Keratinocyte (primary cell): ENCODE measurements at regions not wholly inside any gene's neighbourhood (a gene's known extent, or its start where the extent isn't known, plus 50 kb on each side); places are given as distances from the start of the nearest gene placed in this dataset.

Source experiments
- DNase-seq: peaks from one replicate; pipeline ENCODE4 v3.0.0-alpha.2; 2011; ENCODE audit warnings: low read depth, missing footprints, low spot score
- FAIRE-seq: peaks from 2 replicates; lab custom pipeline; 2011; peaks lifted over from hg19 to GRCh38; lab: Jason Lieb, UNC
- H2AFZ ChIP-seq: 2 replicates; pipeline ENCODE4 v1.6.0; 2012; ENCODE audit warnings: low read length, control low read depth, inconsistent platforms; ENCODE audit not compliant: control insufficient read depth
- H3K27ac ChIP-seq: 2 replicates; pipeline ENCODE4 v1.5.1; 2011; ENCODE audit warnings: low read length; ENCODE audit not compliant: control insufficient read depth, insufficient read depth
- H3K27me3 ChIP-seq: 3 replicates; pipeline ENCODE4 v1.6.0; 2011; ENCODE audit warnings: low read length; ENCODE audit not compliant: control insufficient read depth, insufficient read depth; ENCODE audit errors: extremely low read depth
- H3K36me3 ChIP-seq, 2 experiments: 2 replicates in 1 of 2; 3 replicates in 1 of 2; pipeline ENCODE4 v1.5.1; 2011; ENCODE audit warnings: low read length in 2 of 2, mild to moderate bottlenecking in 1 of 2; ENCODE audit not compliant: control insufficient read depth in 2 of 2, insufficient read depth in 2 of 2; ENCODE audit errors: extremely low read depth in 1 of 2
- H3K4me1 ChIP-seq: 3 replicates; pipeline ENCODE4 v1.5.1; 2011; ENCODE audit warnings: low read length; ENCODE audit not compliant: control insufficient read depth, insufficient read depth; ENCODE audit errors: extremely low read depth
- H3K4me2 ChIP-seq: 3 replicates; pipeline ENCODE4 v1.6.0; 2011; ENCODE audit warnings: low read depth, low read length; ENCODE audit not compliant: control insufficient read depth, insufficient read depth; ENCODE audit errors: extremely low read depth
- H3K4me3 ChIP-seq, 3 experiments: fragments of 200-600 bp in 1 of 3; sonication (generic) in 1 of 3; 2 replicates in 2 of 3; 3 replicates in 1 of 3; pipeline ENCODE4 v1.5.1; 2011 to 2016; ENCODE audit warnings: low read length in 3 of 3, mild to moderate bottlenecking in 3 of 3, control low read depth in 2 of 3, inconsistent platforms in 1 of 3, low read depth in 1 of 3, mixed read lengths in 1 of 3, mixed run types in 1 of 3, moderate library complexity in 1 of 3; ENCODE audit not compliant: control insufficient read depth in 2 of 3, insufficient read depth in 2 of 3; ENCODE audit errors: extremely low read depth in 1 of 3
- H3K79me2 ChIP-seq: 2 replicates; pipeline ENCODE4 v1.6.0; 2012; ENCODE audit warnings: low read length; ENCODE audit not compliant: control insufficient read depth, insufficient read depth
- H3K9ac ChIP-seq: 3 replicates; pipeline ENCODE4 v1.6.0; 2011; ENCODE audit warnings: low read length; ENCODE audit not compliant: control insufficient read depth, insufficient read depth; ENCODE audit errors: extremely low read depth
- H3K9me1 ChIP-seq: 3 replicates; pipeline ENCODE4 v1.6.0; 2011; ENCODE audit warnings: low read length; ENCODE audit not compliant: control insufficient read depth, insufficient read depth; ENCODE audit errors: extremely low read depth
- H3K9me3 ChIP-seq: 2 replicates; pipeline ENCODE4 v1.5.1; 2012; ENCODE audit warnings: low read depth, low read length; ENCODE audit not compliant: control insufficient read depth
- H4K20me1 ChIP-seq: 3 replicates; pipeline ENCODE4 v1.6.0; 2011; ENCODE audit warnings: low read length; ENCODE audit not compliant: control insufficient read depth, insufficient read depth; ENCODE audit errors: extremely low read depth
- CTCF ChIP-seq, 3 experiments: IDR thresholded peaks in 1 of 3; conservative IDR thresholded peaks in 1 of 3; optimal IDR thresholded peaks in 1 of 3; 2 replicates in 2 of 3; 3 replicates in 1 of 3; pipeline versions ENCODE3 to v1.5.1; 2011; ENCODE audit warnings: low read length in 3 of 3, mild to moderate bottlenecking in 3 of 3, moderate library complexity in 2 of 3, control low read depth in 1 of 3, inconsistent platforms in 1 of 3; ENCODE audit not compliant: insufficient read depth in 2 of 3; ENCODE audit errors: extremely low read depth in 1 of 3
- EZH2 ChIP-seq: IDR thresholded peaks from one replicate; pipeline ENCODE4 v1.6.1; 2012; ENCODE audit warnings: inconsistent platforms, mild to moderate bottlenecking, low read length, moderate library complexity
- dilution Hi-C: fragments of 300-500 bp; cut with MboI; formaldehyde crosslinking; loops from one replicate; pipeline ENCODE4 v1.7.0; 2020; ENCODE audit warnings: low sequenced_read_pairs; ENCODE audit not compliant: extremely low pct_ligation_motif_present

- no peak overlapping the region for H3K4me3 ChIP-seq
- H4K20me1 ChIP-seq: no peaks in the 10 kb centered on the region
- no peak for DNase-seq
- no peaks in the 10 kb centered on the region for H3K27me3 ChIP-seq
- FAIRE-seq: no peak
- H2AFZ ChIP-seq: no peak overlapping the region
- no peaks in the 10 kb centered on the region for H3K36me3 ChIP-seq
- H3K27ac ChIP-seq: no peak overlapping the region
- H3K4me1 ChIP-seq: no peaks in the 10 kb centered on the region
- H3K4me2 ChIP-seq: no peak overlapping the region
- H3K9me1 ChIP-seq: no peaks in the 10 kb centered on the region
- H3K79me2 ChIP-seq: no peaks in the 10 kb centered on the region
- H3K9ac ChIP-seq: no peak overlapping the region
- TF ChIP-seq EZH2: no peak
- TF ChIP-seq CTCF (optimal IDR thresholded peaks at IDR 0.05 in 1 of 3, IDR thresholded peaks at IDR 0.05 in 1 of 3, conservative IDR thresholded peaks at IDR 0.05 in 1 of 3; ENCODE audit: extremely low read depth in 1 of 3, insufficient read depth in 2 of 3, low read length in 3 of 3): no peak
- dilution Hi-C loops: no loop called here
- no peaks in the 10 kb centered on the region for H3K9me3 ChIP-seq
Measured at GRCh38 chr4:56187688-56188087, 199.6 kb downstream of the AASDH start.

- Histone ChIP-seq H3K79me2 (no peaks in the 10 kb centered on the region), H3K36me3 (no peaks in the 10 kb centered on the region), H3K9me1 (no peaks in the 10 kb centered on the region), H3K27ac (no peak overlapping the region), H3K4me2 (no peak overlapping the region), H3K9ac (no peak overlapping the region), H3K27me3 (no peaks in the 10 kb centered on the region), H4K20me1 (no peaks in the 10 kb centered on the region), H3K9me3 (no peaks in the 10 kb centered on the region), H3K4me3 (no peak overlapping the region), H3K4me1 (no peaks in the 10 kb centered on the region), H2AFZ (no peak overlapping the region)
- FAIRE-seq (no peak), DNase-seq (no peak)
- TF ChIP-seq CTCF (optimal IDR thresholded peaks at IDR 0.05 in 1 of 3, IDR thresholded peaks at IDR 0.05 in 1 of 3, conservative IDR thresholded peaks at IDR 0.05 in 1 of 3; ENCODE audit: extremely low read depth in 1 of 3, insufficient read depth in 2 of 3, low read length in 3 of 3) (no peak), EZH2 (no peak)
- dilution Hi-C loops: no loop called here
Measured at GRCh38 chr4:56186808-56187523, 200.3 kb downstream of the AASDH start.
